GM21367 (cell line): ENCODE measurements at regions not wholly inside any gene's neighbourhood (a gene's known extent, or its start where the extent isn't known, plus 50 kb on each side); places are given as distances from the start of the nearest gene placed in this dataset.
"Not testable (repeated sequence)": the region's sequence is repeated elsewhere in the genome, so short reads cannot be mapped to it uniquely, and the experiment has no call there.

Experiments
- ATAC-seq: cut with Tn5 transposase; IDR thresholded peaks from one replicate; pipeline ENCODE4 v1.9.1; 2021; ENCODE audit not compliant: unreplicated experiment

DNA sequence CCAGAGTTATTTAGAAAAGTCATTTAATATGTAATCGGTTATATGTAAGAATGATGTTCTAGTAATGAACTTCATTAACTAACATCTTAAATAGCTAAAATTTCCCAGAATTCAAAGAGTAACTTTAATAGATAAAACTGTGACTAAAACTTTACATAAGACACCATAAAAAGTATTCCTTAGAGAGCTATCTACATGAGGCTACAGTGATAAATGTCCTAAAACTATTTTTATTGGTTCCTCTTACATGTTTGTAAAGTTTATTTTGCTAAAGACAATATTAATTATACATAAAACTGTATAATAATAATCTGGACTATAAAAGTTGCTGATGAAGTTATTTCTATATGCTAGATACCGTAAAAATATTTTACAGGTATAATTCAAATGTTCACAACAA lies 897.7 kb upstream of the EPHA5 start:
- no peak for ATAC-seq

DNA sequence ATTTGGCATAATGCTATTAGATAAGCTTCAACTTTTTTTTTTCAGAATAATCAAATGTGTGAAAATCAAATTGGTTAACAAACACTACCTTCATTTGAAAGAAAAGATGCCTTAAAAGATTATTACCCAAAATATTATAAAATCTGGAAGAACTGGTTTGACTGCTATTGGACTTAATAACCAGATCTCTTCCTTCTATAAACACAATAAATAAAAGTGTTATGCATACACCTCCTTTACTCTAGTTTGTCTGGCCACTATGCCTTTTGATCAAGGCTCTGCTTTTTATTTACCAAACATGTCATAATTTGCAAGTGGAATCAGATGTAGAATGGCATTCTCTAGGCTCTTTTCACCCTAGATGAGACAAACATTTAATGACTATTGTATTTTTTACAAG lies 897.3 kb upstream of the EPHA5 start:
- ATAC-seq: no peak

DNA sequence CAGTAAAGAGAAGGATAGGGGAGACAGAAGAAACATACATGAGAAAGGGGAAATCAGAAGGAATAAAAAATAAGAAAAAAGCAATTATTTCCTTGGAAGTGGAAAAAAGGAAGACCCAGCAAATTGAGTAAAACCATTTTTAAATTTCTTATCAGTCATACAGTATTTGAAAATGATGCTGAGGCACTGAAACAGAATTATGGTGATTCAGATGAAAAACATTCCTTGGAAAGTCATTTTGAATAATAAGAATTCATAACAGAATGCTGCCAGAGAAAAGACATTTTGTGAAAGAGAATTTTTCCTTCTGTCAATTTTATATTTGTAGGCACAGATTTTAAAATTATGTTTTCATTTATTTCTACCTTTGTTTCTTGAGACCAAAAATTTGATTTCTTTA lies 895.5 kb upstream of the EPHA5 start:
- ATAC-seq: no peak

DNA sequence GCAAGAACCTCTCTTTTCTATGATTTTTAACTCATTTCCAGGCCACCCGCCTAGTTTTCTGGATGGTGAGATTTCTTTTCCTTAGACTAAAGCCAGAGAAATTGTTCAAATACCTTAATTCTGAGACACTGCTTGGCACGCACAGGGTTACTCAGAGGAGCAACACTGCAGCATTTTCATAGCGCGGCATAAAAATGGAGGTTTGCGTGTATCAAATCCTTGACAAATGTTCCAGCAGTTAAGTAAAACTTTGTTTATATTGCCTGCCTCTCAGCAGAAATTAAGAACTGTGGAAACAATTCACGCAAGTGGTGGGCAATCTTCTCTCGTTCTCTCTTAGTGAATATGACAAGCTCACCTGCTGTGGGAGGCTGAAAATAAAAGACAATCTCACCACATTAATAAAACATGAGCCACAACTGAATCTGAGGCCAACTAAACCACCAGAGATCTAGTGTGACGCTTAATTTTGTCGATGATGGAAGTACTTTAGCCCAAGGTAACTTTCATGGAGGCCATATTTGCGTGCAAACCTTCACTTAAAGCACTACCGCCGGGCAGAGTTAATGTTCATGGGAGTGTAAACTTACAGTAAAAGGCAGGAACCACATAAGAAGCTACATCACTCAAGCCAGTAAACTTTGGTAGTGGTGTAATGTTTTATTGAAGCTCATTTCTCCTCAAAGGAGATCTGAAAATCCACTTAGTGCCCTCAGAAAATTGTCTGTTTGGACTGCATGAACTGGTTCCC lies 894.8 kb upstream of the EPHA5 start:
- ATAC-seq: no peak

DNA sequence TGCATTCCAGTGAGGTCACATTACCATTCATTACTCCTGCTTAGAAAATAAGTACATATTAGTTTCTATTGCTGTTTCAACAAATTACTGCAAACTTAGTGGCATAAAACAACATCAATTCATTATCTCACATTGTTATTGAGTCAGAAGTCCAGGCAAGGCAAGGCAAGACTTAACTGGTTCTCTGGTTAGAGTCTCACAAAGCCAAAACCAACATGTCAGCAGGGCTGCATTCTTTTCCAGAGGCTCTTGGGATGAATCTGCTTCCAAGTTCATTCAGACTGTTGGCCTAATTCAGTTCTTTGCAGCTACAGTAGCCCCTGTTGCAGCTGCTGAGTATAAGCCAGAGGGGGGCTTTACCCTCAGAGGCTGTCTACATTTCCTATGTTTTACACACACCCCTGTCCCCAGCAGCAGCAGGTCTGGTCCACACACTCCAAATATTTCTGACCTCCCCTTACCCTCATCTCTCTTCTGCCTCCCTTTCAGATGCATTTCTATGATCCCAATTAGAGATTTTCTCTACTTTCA lies 892.1 kb upstream of the EPHA5 start:
- no peak for ATAC-seq

DNA sequence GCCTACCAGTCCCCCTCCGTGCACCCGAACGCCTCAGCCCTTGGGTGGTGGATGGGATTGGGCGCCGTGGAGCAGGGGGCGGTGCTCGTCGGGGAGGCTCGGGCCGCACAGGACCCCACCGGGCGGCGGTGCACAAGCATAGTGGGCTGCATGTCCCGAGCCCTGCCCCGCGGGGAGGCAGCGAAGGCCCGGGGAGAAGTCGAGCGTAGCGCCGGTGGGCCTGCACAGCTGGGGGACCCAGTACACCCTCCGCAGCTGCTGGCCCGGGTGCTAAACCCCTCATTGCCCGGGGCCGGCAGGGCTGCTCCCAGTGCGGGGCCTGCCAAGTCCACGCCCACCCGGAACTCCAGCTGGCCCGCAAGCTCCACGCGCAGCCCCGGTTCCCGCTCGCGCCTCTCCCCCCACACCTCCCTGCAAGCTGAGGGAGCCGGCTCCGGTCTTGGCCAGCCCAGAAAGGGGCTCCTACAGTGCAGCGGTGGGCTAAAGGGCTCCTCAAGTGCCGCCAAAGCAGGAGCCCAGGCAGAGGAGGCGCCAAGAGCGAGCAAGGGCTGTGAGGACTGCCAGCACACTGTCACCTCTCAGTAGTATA lies 891.3 kb upstream of the EPHA5 start:
- ATAC-seq: not testable (repeated sequence)

DNA sequence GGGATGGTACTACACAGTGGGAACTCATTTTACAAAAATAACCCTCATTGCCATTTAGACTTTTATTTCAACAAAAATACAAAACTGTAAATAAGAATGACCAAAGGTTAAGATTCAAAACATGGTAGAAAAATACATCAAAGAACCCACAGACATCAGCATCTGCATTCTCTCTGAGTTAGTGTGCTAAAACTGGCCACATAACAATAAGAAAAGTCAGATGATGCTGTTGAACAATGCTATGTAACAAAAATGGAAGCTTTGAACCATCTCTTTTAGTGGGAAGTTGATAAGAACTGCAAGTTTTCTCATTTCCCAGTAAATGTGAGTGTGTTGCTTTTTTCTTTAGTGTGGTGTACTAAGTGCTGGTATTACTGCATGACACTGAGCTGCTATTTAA lies 888.4 kb upstream of the EPHA5 start:
- ATAC-seq: no peak

DNA sequence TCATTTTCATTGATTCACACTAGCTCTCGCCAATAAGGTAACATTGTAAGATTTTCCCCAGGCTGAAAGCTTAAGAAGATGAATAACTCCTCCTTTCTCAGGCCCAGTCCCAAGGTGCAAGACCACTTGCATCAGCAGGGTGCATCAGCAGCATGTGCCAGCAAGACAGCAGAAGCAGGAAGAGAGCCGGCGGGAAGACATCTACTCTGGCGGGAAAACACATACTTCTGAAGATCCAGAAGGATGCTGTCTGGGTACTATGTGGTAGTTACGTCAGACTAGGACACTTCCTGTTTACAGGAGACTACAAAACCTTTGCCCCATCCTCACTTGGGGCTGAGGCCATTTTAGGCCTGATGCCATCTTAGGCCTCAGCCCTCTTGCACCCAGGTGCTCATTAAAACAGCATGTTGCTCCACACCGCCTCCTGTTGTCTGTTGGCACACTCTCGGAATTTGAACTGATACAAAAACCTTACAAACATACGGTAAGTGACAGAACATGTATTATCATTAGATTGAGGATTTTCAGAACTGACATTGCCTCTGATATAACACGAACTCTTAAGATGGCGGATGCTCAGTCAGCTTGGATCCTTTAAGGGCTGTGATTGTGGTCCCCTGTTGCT lies 886.5 kb upstream of the EPHA5 start:
- ATAC-seq: no peak

DNA sequence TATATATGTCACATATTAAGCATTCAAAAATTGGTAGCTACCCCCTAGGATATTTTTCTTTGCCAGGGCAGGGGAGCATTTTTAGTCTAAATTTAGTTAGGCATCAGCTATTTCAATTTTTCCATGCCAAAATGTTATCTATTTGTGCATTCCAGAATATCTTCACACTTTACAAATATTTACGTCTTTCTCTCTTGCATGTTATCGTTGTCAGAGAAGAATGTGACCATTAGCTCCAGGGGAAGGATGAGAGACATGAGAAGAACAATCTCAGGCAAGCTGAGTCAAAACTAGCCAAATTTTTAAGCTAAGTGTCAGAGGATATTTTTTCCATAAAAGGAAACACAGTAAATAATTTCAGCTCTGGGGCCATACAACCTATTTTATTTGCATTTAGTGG lies 885.0 kb upstream of the EPHA5 start:
- ATAC-seq: no peak

DNA sequence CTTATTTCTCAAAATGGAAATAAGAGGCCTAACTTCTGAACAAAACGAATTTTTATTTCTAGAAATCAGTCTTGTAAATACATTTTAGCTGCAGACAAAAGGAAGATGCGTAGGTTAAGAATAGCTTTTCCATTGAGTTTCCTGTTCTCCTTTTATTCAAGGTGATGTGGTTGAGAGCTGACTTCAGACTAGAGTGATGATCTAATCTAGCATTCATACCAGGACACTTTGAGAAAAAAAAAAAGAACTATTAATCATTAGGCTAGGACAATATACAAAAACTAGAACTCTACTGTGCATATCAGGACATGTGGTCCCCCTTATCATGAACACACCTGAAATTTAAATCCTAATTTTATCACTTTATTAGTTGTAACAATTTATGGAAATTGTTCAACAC lies 884.5 kb upstream of the EPHA5 start:
- ATAC-seq: no peak

DNA sequence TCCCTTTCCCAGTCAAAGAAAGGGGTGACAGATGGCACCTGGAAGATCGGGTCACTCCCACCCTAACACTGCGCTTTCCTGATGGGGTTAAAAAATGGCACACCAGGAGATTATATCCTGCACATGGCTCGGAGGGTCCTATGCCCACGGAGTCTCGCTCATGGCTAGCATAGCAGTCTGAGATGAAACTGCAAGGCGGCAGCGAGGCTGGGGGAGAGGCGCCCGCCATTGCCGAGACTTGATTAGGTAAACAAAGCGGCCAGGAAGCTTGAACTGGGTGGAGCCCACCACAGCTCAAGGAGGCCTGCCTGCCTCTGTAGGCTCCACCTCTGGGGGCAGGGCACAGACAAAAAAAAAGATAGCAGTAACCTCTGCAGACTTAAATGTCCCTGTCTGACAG lies 875.0 kb upstream of the EPHA5 start:
- ATAC-seq: not testable (repeated sequence)

DNA sequence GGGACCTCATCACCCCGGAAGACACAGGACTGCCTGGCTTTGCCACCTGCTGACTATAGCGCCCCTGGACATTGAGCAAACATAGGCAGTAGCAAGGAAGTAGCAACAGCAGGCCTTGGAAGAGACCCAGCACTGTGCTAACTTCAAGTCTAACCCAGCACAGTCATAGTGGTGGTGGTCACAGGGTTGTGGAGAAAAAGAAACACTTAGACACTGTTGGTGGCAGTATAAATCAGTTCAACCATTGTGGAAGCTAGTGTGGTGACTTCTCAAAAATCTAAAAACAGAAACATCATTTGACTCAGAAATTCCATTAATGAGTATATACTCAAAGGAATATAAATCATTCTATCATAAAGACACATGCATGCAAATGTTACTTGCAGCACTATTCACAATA lies 874.0 kb upstream of the EPHA5 start:
- ATAC-seq: no peak

DNA sequence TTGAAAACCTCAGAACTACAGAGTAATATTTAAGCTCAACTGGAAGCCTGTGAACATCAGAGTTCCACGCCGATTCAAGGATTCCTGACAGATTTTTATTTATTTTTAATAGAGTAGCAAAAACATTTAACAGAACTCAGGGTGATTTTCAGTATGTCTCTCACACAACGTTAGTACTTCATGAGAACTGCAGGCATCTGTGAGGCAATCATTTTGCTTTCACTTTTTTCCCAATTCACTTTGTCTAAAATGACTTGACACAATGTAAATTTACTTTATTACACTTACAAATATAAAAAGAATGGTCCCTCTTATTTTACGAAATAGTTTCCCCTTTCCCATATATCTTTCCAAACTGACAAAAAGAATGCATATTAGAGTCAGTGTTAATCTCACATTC lies 869.5 kb upstream of the EPHA5 start:
- ATAC-seq: no peak

DNA sequence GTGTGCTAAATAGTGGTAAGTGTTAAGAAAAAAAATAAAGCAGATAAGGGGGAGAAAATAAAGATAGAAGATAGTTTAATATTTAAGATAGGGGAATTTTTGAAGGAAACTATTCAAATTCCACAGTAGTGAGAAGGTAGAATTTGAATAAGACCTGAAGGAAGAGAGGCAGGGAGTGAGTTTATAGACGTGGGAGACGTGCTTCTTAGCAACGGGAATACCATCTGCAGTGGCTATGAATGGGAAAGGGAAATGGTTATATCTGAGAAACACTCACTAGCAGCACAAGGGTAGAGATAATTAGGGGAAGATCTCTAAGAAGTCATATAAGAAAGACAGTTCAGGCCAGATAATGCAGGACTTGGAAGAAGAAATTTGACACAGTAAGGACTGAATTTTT lies 854.5 kb upstream of the EPHA5 start:
- no peak for ATAC-seq

DNA sequence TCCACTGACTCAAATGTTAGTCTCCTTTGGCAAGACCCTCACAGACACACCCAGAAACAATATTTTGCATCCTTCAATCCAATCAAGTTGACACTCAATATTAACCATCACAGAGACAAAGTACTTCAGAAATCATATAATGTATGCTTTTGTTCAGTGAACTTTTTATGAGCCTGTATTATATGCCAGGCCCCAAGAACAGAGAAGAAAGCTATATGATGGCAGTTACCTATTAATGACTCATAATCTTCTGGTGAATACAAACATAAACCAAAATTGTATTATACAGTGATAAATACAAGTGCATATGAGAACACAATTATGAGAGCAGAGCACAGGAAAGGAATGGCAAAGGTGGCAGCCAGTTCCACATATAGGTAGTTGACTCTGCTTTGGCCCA lies 852.0 kb upstream of the EPHA5 start:
- no peak for ATAC-seq

DNA sequence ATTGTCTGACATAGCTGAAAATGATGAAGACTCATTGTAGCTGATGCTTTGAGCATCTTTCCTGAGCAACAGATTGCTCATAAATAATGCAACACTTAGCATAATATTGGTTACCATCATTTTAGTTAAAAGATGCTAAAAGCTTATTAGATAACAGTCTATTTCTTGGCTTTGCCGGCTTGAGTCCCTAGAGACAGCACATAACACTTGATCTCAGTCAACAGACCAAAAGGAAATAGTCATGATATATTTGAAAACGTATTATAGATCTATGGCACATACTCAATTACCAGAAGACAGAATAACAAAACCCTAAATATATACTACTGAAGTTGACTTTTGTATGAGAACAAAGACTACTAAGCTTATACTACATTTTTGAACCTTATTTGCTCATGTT lies 846.7 kb upstream of the EPHA5 start:
- ATAC-seq: no peak

DNA sequence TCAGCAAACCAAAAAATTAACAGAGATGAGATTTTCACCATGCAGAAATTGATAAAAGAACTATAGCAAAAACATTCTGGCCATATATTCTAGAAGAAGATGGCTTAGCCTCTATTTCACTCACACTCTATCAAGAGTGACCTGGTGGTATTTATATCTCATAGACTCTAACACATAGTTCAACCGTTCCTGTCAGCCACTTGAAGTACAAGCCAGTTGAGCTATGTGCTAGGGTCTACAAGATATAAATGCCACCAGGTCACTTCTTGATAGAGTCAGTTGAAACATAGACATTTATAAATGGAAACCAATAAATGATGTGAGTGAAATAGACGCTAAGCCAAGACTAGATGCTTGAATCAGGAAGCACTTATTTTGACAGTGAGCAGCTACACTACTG lies 836.7 kb upstream of the EPHA5 start:
- ATAC-seq: no peak

DNA sequence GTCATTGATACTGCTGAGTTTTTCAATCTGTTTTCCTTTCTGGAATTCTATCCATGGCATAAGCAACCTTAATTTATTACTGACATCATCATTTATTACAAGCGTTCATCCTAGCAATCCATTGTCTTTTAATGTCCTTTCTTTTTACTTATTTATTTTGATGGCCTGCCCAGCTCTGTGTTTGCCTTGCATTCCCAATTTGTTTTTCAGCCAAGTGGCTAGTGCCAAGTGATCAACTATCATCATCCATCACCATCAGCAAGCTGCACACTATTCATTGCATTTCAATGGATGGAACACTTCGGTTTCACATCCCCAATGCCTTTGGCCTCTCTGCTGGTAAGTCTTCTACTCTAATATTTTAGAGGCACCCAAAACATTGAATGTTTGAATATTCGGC lies 831.7 kb upstream of the EPHA5 start:
- no peak for ATAC-seq

DNA sequence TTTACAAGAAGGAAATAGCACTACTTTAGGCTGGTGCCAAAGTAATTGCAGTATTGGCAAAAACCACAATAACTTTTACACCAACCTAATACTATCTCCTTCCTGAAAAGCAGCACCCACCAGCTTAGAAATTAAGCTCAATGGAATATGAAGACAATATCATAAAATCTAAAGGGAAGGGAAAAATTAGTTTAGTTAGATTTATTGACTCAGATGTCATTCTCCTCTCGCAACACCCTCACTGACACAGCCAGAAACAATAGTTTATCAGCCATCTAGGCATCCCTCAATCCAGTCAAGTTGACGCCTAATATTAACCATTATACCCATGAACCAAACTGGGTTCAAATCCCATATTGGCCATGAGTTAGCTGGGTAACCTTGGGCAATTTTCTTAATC lies 820.4 kb upstream of the EPHA5 start:
- no peak for ATAC-seq

DNA sequence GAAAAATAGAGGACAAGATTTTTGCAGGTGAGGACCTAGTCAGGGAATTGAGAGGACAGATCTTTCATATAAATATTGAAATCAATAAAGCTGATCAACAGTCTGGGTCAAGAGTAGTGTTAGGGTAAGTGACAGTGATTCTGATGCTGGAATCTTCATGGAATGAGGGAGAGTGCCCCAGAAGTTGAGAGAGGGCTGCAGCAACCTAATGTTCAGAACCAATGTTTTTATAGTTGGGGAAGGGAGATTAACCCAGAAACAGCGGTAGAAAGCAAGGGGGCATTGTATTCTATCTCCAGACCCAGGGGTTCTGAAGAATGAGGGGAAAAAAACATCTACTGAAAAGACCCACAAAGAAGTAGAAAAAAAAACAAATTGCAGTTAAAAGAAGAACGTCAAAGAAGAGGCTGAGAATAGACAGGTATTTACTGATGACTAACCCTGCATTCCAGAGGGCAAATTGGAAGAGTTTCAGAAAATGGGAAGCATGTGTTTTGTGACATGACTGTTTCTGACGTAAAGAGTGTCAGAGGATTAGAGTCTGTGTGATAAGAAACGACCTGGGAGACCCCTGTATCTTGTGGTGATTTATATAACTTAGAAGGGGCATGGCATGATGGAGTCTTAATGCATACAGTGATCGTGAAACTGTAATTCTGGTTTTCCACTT lies 819.6 kb upstream of the EPHA5 start:
- no peak for ATAC-seq

DNA sequence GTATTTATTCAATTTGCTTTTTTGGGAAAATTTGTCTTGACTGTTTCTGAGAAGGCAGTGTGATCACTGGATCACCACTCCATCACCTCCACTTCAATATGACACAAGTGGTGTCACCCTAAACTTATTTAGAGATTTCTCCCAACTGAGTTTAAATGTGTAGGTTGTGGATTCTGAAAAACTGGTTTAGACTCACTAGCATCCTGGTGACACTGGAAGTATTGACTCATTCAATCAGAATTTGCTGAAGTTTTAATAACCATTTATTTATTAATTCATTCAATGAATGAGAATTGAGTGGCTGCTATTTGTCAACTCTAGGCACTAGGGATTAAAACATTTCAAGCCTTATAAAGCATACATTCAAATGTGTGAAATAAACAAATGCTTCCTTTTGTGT lies 819.1 kb upstream of the EPHA5 start:
- no peak for ATAC-seq

DNA sequence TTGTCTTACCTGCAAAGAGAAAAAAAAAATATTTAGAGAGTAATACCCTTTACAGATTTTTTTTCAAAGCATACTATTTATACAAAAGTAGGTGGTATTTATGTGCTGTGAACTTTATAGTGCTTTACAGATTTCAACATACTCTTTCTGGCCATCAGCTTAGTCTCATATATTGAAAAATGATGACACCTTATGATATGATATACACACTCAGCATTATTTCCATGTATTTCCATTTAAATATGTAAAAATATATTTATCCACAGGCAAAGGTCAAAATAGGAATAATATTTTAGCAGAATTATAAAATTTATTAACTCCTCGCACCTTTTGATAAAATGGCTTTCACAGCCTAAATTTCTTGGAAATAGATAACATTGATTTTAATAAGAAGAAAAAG lies 815.8 kb upstream of the EPHA5 start:
- ATAC-seq: no peak
